HG02798 (cell line): ENCODE measurements at regions not wholly inside any gene's neighbourhood (a gene's known extent, or its start where the extent isn't known, plus 50 kb on each side); places are given as distances from the start of the nearest gene placed in this dataset.

Experiments
- ATAC-seq: cut with Tn5 transposase; IDR thresholded peaks from one replicate; pipeline ENCODE4 v1.9.1; 2021; ENCODE audit warnings: mild to moderate bottlenecking; ENCODE audit not compliant: unreplicated experiment, poor library complexity

DNA sequence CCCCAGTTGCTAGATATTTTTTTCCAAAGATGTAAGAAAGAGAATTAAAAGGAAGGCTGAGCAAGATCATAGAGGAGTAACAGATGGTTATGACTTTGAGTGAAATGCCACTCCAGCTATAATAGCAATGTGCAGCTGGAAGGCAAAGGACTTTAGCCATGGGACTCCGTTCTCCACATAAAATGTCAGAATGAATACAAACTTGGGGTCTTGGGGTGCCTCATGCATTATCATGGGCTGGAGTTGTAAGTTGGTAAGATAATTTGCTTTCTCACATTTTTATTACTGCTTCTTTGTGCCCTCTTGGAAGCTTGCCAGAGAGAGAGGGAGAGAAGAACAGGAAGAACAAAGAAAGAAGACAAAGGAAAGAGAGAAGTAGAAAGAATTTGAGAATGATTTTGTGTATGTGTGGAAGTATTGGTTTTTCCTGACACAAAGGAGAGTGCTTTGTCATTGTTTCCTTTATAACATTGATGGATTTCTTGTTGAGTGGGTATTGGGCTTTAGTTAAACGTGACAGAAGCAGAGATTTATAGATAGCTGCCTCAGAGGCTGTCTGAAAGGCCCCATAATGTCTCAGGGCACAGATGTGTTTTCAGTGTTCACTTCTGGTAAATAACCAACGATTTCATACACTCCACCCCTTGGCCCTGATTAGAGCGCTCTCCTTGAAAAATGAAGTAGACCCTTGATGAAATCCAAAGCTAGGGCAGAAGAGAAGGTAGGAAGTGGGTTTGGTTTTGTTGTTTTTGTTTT is 715.3 kb downstream of the NR2F2 start:
- no peak for ATAC-seq

DNA sequence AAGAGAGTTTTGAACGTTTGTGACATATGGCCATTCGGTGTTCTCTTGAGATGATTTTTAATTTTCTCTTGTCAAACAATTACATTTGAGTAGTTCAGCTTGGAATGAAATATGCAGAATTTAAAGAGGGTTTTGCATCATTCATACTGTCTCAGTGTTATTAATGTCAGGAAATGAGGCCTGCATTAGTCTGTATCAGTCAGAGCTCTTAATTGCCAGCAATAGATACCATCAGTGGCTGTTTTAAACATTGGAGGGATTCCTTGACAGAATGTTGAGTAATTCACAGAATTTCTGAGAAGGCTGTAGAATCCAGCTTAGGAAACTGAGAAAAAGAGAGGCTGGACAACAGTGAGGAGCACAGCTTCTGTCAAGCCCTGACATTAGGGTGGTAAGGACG is 722.0 kb downstream of the NR2F2 start:
- ATAC-seq, result no peak

DNA sequence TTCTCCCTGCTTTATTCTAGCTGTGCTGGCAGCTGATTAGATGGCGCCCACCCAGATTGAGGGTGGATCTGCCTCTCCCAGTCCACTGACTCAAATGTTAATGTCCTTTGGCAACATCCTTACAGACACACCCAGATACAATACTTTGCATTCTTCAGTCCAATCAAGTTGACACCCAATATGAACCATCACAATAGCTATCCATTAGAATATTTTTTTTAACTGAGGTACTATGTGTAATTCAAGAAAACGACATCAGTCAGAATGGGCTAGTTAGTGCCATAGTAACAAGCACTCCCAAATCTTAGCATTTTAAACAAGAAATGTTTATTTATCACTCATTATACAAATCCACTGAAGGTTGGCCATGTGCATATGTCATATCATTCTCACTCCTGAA is 723.1 kb downstream of the NR2F2 start:
- ATAC-seq, result no peak

DNA sequence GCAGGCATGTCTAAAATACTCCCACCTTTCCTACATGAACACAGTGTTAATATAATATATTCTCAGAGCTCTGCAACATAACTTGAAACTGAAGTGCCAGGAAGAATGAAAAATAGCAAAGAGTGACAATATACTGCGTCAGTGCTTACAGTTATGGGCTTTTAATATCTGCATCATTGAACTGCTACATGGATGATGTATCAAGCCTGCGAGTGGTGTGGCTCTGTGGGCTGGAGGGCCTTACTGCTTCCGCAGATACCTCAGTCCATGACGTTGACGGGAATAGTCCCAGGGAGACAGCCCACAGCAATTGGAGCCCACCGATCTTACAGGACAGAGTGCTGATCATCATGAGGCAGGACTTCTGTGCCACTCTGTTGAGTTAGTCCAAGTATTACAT is 727.0 kb downstream of the NR2F2 start:
- ATAC-seq, result no peak

DNA sequence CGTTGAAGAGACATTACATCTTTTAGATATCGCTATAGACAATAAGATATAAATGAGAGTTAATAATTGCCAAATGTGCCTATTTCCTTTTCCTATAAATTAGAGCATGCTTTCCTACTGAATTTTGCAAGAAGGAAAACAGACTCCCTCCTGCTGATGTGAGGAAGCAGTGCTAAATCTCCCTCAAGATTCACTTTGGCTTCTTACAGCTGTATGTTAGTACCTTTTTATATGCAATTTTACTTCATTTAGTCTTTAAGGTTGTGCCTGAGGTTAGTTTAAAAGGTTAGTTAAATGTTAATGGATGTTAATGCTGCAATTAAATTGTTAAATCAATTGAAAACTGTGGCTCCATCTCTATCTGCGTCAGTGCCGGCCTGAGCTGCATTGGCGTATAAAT is 728.8 kb downstream of the NR2F2 start:
- ATAC-seq, result no peak

DNA sequence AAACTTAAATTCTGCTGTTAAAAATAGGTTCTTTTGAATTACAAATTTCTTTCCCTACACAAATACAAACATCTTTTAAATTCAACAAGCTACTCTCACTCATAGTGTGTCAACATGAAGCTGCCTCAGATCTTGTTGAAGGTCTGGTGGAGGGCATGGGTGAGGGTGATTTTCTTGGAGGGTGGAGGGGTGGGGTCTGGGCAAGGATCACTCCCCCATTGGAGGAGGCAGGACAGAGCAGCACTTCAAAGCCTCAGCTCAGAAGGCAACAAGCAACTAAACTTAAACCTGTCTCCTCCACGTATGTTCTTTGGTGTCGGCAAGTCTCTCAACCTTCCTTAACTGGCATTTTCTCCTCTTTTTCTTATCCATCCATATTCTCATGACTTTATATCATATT is 730.9 kb downstream of the NR2F2 start:
- ATAC-seq, result no peak

DNA sequence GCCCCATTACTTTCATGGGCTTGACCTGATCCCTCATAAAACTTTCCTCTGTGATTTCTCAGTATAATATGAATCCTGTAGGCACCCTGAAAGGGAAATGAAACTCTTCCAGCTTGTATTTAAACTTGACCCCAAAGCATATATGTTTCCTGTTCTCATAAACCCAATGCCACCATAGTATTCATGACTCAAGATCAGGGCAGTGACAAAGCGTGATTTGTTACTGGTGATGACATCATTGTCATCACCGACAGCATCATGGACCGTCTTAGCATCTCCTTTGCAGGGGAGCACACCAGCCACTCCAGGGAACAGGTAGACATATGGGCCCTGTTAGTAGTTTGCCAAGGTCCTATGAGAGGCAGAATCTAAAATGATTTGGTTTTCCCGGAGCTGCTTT is 741.2 kb downstream of the NR2F2 start:
- no peak for ATAC-seq

DNA sequence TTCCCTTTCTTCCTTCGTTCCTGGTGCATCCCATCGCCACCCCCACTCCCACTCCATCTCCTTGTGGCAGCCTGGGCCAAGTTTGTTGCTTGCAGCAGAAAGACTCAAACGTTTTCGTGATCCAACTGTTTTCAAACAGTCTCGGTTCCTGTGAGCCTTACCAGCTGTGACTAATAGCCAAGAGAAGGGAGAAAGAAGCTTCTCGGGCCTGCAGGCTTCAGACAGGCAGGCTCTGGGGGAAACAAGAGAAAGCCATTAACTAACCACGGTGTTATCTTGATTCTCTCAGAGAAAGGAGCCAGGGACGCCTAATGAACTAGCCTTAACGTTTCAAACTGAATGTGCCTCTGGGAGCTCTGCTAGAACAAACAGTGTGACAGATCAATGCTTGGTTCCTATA is 742.0 kb downstream of the NR2F2 start:
- no peak for ATAC-seq

DNA sequence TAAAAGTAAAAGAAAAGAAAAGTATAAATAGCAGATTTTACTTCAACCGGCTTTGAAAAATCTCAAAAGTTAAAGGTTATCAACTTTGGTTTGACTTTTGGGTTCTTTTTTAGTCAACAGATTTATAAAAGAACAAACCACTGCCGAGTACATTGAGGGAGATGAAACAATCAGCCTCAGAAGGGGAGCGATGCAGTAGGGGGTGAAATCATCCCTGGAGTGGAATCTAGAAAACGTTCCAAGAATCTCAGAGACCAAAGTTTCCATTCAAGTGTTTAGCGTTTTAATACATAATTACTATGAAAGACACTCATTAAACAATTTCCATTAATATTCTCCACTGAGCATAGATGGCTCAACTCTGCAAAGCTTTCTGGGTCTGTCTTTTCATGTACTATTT is 745.5 kb downstream of the NR2F2 start:
- ATAC-seq, result no peak

DNA sequence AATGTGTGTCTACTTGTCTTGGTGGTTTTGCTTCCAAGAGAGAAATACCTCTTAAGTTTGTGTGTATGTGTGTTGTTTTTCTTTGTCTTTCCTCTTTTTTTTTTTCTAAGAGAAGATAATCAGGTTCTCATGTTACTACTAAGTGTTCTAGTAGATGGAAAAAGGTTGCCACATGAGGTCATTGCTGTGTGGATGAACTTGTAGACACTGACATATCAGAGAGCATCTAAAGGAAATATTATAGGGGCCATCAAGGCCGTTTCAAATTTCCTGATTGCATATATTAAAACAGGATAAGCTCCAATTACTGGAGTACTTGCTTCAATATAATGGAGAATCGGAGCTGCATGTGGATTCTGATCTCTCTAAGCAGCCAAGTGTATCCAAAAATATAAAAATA is 747.5 kb downstream of the NR2F2 start:
- no peak for ATAC-seq

DNA sequence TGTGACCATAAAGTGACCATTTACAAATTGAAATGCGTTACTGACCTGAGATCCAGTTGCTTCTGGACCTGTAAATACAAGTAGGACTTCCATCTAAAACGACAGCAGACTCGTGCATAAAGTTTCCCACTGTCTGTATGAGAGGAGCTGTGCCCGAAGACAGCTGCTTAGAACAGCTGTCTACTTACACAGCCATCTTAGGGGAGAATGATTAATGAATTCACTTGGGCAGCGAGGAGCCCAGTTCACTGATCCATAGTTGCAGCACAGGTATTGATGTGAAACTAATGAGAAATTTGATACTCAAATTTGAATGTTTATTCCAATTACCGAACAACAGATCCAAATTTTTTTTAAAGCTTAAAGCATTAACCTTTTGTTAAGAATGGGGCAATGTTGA is 748.1 kb downstream of the NR2F2 start:
- no peak for ATAC-seq

DNA sequence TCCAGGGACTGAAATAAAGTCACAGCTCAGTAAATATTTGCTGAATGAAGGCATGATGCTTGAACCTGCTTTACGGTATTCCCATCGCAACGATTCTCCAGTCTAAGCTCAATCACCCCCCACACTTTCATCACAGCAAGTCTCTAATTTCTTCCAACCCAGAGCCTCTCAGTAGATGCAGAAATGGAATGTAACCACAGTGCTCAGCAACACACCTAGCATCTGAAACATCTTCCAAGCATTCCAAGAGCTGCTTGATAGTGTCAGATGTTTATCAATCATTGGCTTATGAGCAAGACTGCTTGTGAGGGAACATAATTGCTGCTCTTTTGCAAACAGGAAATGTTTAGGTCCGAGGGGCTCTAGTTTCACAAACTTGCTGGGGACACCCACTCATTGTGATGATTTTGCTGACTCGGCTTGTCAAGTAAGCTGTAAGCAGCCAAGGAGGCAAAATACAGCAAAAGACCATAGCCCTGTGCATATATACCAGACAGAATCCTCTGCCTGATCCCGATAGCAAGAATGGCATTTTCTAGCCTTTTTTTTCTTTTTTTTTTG is 751.2 kb downstream of the NR2F2 start:
- no peak for ATAC-seq

DNA sequence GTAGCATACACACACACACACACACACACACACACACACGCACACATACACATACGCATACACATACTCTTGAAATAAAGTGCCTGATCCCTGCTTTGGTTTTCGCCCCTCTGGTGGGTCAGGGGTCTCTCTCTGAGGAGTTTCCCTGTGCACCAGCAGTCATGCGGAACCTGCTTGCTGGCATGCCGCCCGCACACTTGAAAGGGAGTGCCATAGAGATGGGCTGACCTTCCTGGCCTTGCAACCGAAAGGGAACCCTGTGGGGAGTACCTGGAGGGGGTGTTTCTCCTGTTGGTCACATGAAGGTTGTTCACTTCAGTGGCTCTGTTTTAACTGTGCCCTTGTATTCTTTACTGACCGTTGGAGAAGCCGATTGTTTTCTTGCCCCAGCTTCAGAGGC is 752.3 kb downstream of the NR2F2 start:
- ATAC-seq, result no peak

DNA sequence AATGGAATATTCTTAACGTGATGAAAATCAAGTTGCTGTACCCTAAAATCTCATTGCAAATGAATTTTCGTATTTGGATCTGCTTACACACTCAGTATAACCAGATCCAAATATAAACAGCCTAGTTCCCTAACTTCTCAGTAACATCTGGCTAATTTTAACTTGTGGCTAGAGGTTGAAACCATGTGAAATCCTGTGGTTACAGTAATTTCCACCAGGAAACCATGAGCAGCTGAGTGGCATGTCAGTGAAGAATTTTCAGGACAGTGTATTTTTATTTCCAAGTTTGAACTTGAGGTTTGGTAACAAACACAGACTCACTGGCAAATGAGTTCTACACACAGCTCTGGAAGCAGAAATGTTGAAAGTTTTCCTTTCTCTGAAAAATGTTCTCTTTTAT is 754.1 kb downstream of the NR2F2 start:
- no peak for ATAC-seq

DNA sequence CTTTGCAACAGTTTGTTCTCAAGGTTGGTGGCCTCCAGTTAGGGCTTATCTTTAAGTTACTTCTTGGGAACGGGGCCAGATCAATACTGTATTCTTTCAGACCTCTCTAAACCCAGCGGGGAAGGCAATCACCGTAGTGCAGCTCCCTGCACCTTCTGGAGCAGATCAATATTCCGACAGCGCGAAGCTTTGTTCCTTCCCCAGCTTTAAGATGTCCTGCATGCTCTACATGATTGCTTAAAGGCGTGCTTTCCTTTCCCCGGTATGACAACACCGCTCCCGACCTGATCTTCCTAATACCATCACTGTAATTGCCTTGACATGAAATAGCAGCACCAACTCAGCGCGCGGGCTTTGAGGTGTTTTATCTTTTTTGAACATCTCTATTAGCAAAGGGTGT is 755.2 kb downstream of the NR2F2 start:
- ATAC-seq, result no peak

DNA sequence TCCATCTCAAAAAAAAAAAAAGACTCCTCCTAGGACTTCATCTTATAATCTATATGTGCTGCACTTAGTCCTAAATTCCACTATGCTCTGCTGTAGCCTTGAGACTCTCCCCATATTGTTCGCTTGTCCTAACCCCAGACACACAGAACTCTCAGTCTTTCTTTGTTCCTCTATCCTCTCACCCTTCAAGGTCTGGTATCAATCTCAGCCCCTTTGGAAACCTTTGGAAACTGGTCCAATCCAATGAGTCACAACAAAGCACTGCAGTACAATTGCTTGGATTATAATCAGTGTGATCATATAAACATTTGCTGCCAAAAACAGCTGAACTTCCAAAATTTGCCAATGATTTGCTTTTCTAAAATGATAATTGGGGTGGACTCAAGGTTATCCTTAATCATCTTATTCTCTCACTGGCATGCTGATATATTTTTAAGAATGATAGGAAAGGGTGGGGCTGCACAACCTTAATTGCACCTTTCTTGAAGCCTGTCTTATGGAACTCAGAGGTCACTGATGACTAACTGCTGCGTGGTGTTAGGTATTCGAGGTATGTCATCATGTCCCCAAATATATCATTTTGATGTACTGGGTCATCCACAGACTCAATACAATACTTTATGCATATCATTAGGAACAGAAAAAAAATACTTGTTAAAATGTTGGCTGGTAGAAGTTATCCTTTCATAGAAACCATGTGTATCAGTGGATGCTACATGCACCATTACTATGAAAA is 756.7 kb downstream of the NR2F2 start:
- no peak for ATAC-seq

DNA sequence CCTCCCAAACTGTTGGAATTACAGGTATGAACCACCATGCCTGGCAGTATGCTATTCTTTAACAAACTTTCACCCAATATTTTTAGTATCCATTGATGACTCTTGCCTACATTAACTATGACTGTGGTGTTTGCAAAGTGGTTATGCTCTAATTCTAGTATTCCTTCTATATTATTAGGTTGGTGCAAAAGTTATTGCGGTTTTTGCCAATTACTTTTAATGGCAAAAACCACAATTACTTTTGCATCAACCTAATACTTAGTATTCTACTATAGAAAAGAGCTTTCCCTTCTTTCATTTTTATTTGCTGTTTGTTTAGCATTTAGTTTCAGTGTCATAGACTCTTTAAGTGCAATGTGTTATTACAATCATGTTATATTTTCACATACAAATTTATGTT is 760.6 kb downstream of the NR2F2 start:
- no peak for ATAC-seq

DNA sequence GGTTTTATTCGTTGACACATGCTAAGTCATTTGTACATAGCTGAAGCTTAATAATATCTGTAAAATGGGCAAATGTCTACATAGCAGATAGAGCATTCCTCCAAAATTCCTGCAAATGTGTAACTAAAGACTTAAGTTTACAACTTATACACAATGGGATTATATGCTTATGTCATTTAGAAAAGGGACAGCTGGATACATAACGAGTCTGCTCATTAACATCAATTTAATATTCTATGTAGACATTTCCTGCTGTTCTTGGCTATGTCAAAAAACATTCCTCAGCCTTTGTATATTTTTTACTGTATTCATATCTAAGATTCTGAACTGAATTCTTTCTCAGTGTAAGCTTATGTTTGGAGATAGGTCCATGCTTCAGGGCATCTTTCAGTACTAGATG is 762.2 kb downstream of the NR2F2 start:
- ATAC-seq, result no peak

DNA sequence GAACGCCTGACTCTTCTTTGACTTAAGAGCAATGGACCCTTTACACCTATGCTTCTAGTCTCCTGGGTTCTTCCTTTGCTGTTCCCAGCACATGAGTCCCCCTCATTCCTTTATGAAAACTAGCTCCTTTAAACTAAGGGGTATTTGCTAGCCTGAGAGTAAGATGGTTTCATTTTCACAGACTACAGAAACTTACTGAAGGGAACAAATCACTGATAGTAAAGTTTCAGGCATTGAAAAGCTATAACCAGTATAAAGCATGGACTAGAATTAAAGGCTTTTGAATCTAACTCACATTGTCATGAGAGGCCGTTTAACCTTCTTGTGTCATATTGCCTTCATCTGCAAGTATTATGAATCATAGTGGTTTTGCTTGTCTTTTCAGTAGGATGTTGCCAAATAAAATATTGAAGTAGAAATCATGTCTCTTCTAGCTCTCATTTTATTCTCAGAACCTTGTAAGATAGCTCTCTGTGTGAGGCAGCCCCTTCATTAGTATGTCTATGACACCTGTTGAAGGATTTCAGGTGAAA is 765.9 kb downstream of the NR2F2 start:
- ATAC-seq, result no peak

DNA sequence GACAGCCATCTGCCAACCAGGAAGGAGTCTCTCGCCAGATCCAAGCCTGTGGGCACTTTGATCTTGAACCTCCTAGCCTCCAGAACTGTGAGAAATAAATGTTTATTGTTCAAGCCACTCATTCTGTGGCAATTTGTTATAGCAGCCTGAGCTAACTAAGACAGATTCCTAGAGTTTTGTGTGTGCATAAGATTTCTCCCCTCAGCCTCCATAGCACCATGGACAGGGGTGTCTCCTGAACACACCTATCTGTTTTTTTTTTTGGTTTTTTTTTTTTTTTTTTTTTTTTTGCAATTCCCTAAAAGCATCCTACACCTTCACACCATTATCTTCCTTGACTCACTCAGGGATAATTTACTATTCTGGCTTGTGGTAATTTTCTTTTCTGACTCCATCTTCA is 768.5 kb downstream of the NR2F2 start:
- ATAC-seq, result no peak

DNA sequence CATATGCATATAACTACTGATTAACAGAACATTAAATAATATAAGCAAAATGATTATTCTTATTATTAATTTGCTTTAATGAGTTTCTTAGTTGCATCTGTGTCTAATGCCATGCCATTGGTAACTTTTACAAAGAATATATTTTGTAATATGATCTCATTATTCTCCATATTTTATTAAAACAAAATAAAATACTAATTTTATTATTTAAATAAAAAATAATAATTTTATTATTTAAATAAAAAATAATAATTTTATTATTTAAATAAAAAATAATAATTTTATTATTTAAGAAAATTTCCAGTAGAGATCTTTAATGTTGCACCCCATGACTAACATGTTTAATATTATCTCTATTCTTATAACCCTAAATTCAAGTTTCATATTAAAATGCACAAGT is 771.1 kb downstream of the NR2F2 start:
- ATAC-seq, result no peak
